Right lobe of liver (tissue), 6 donors: ENCODE measurements at regions not wholly inside any gene's neighbourhood (a gene's known extent, or its start where the extent isn't known, plus 50 kb on each side); places are given as distances from the start of the nearest gene placed in this dataset.

Experiments used
- ATAC-seq, 4 donors: fragments of 200-7000 bp; cut with Tn5 transposase; one replicate each; pipeline ENCODE4 v1.9.1; 2020; ENCODE audit warnings: mild to moderate bottlenecking in 4 of 4, moderate library complexity in 4 of 4
- DNase-seq, 3 donors: peaks; one replicate each; pipeline ENCODE4 v3.0.0-alpha.2; 2020
- H3K27ac ChIP-seq, 3 donors: fragments of 200-600 bp; one replicate each; pipeline ENCODE4 v1.8.0; 2022
- H3K27me3 ChIP-seq, 2 donors: fragments of 200-600 bp; one replicate each; pipeline ENCODE4 v1.8.0; 2022
- H3K36me3 ChIP-seq, 4 donors: fragments of 200-600 bp; sonication (generic) in 1 of 4; one replicate each; pipeline versions ENCODE4 v1.5.1 to v1.8.0; 2017 to 2022; ENCODE audit warnings: control low read depth in 1 of 4
- H3K4me1 ChIP-seq, 4 donors: fragments of 200-600 bp; sonication (generic) in 1 of 4; one replicate each; pipeline versions ENCODE4 v1.5.1 to v1.8.0; 2017 to 2022; ENCODE audit warnings: control low read depth in 1 of 4
- H3K4me3 ChIP-seq, 3 donors: fragments of 200-600 bp; one replicate each; pipeline ENCODE4 v1.8.0; 2022
- H3K9me3 ChIP-seq, 4 donors: fragments of 200-600 bp; sonication (generic) in 1 of 4; one replicate each; pipeline versions ENCODE4 v1.5.1 to v1.8.0; 2017 to 2022; ENCODE audit warnings: control low read depth in 1 of 4
- POLR2A ChIP-seq: fragments of 450-650 bp; IDR thresholded peaks from one replicate; pipeline ENCODE4 v1.6.1; 2017; ENCODE audit warnings: antibody characterized with exemption, mild to moderate bottlenecking
- WGBS: methylation state at CpG from one replicate; pipeline ENCODE4 v1.1.6; 2018; ENCODE audit warnings: low coverage, low lambda C conversion rate; ENCODE audit not compliant: insufficient coverage; ENCODE audit errors: missing lambda C conversion rate; 5-methylcytosine and 5-hydroxymethylcytosine counted together
- intact Hi-C, 2 donors: fragments of 100-400 bp; cut with DNase I; formaldehyde crosslinking; loops; one replicate each; pipeline versions ENCODE4 v1.11.2 to v1.14.1; 2022
- TF ChIP-seq, protein P1 (sequence below), 4 donors: fragments of 200-600 bp in 3 of 4; fragments of 450-650 bp in 1 of 4; IDR thresholded peaks; one replicate each; pipeline versions ENCODE4 v1.5.1 to v1.8.0; 2016 to 2022; ENCODE audit warnings: antibody characterized with exemption in 4 of 4, mild to moderate bottlenecking in 2 of 4
- donor health status: DM: no; HTN: yes; CAD: no.
- donor health status: DM: no; HTN: no; CAD: no.
- donor health status: DM: no; HTN: no; CAD: no.
- donor health status: DM: no; HTN: yes; CAD: no.
- donor health status: DM: no; HTN: yes; CAD: no.

DNA sequence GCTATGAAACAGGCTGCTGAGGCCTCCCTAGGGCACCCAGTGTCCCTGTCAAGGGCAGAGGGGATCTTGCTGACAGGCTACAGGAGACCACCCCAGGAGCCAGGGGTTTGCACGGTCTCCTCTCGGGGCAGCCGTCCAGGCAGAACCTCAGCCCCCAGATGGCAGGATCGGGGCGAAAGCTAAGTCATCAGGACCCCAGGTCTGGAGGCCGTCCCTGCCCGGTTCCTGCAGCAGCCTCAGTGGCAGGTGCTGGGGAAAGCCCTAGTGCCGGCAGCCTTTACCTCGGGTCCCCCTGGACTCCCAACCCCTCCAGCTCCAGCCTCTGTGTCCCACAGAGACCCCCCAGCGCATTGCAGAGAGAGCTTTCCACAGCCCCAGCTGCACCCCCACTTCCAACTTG, 103.8 kb upstream of the C14orf180 start:
- H3K27me3 ChIP-seq, result no peaks in the 10 kb centered on the region
- H3K36me3 ChIP-seq, result no peaks in the 10 kb centered on the region
- H3K4me1 ChIP-seq, result no peaks in the 10 kb centered on the region
- no peak overlapping the region for H3K27ac ChIP-seq
- TF ChIP-seq POLR2A, result no peak
- TF ChIP-seq, protein P1, sequence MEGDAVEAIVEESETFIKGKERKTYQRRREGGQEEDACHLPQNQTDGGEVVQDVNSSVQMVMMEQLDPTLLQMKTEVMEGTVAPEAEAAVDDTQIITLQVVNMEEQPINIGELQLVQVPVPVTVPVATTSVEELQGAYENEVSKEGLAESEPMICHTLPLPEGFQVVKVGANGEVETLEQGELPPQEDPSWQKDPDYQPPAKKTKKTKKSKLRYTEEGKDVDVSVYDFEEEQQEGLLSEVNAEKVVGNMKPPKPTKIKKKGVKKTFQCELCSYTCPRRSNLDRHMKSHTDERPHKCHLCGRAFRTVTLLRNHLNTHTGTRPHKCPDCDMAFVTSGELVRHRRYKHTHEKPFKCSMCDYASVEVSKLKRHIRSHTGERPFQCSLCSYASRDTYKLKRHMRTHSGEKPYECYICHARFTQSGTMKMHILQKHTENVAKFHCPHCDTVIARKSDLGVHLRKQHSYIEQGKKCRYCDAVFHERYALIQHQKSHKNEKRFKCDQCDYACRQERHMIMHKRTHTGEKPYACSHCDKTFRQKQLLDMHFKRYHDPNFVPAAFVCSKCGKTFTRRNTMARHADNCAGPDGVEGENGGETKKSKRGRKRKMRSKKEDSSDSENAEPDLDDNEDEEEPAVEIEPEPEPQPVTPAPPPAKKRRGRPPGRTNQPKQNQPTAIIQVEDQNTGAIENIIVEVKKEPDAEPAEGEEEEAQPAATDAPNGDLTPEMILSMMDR (IDR thresholded peaks at IDR 0.05), result no peak
- H3K9me3 ChIP-seq, result no peaks in the 10 kb centered on the region
- WGBS, result 100% methylated on average over 3 of the region's 10 CpGs
- DNase-seq (no peak), ATAC-seq (no peak)
- intact Hi-C loops, result no loop called here
- H3K4me3 ChIP-seq, result no peak overlapping the region

DNA sequence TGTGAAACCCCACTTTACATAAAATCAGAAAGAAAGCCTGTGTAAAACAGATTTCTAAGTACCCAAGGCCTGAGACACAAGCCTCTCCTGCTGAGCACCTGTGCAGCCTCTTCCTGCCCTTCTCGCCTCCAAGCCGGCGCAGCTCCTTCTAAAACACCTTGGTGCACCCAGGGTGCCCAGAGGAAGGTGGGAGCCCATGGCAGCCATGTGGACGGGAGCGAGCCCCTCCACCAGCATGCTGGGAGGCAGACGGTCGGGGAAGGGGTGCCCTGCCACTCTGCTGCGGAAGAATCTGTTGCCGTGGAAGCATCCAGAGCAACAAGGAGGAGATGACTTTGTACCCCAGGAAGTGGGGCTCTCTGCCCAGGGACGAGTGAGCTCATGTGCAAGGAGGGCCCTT, 103.1 kb upstream of the C14orf180 start:
- Histone ChIP-seq H3K4me1 (no peaks in the 10 kb centered on the region), H3K9me3 (no peaks in the 10 kb centered on the region), H3K36me3 (no peaks in the 10 kb centered on the region), H3K27ac (no peak overlapping the region), H3K4me3 (no peak overlapping the region), H3K27me3 (no peaks in the 10 kb centered on the region)
- DNase-seq (no peak), ATAC-seq (no peak)
- intact Hi-C loops, result no loop called here
- no peak for TF ChIP-seq POLR2A
- TF ChIP-seq, protein P1 (IDR thresholded peaks at IDR 0.05), result no peak
- no CpG with 5 or more reads among the region's 10 CpGs for WGBS

DNA sequence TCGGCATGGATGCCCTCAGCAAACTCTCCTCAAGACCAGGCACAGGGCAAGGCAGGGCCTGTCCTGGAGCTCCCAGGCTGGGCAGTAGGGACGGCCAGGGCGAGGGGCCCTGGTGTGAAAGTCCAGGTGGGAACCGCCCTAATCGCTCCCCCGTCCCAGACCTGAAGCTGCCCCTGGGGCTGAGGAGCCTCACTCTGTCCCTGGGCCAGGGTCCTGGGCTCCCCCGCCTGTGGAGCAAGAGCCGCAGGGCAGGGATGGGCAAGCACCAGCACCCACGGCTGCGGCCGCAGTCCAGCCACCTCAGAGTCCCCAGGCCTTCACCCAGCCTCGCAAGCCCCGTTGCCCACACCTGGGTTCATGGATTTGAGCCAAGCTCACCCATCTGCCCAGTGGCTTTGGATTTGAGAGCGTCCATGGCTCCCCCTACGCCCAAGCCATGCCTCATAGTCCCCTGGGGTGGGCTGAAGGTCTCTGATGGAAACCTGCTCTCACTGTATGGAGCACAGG, 102.4 kb upstream of the C14orf180 start:
- no peak for ATAC-seq
- Histone ChIP-seq H3K4me3 (no peak overlapping the region), H3K36me3 (no peaks in the 10 kb centered on the region), H3K27ac (no peak overlapping the region), H3K4me1 (no peaks in the 10 kb centered on the region), H3K27me3 (no peaks in the 10 kb centered on the region), H3K9me3 (no peaks in the 10 kb centered on the region)
- intact Hi-C loops, result no loop called here
- WGBS, result 89% methylated on average over 3 of the region's 15 CpGs
- TF ChIP-seq POLR2A, result no peak
- TF ChIP-seq, protein P1 (IDR thresholded peaks at IDR 0.05), result no peak
- DNase-seq, result no peak

DNA sequence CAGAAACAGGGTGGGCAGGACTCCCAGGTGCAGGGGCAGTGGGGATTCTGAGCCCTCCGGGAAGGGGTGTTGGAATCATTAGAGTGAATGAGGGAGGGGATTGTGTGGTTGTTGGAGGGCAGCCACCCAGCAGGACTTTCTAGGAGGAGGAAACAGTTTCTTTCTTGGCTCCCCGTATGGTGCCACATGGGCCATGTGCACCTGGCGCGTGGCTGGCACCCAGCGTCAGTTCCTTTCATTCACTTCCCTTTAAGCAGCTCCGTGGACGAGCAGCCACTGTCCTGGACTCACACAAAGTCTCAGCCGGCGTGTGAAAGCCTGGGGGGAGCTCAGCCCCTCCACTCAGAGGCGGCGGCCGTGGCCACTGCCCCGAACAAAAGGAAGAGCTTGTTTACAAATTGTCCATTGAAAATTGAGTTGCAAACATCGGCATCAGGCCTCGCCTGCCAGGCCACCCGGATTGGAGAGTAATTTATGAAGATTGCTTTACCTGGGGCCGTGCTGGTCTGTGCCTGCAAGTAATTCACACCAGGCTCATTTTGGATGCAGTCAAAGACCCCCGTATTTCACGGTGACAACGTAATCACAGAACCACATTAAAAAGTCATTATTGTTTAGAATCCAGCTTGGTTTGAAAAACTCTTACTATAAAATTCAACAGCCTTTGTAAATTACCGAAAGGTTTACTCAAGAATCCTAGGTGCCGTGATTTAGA, 101.7 kb upstream of the C14orf180 start:
- WGBS, result 62% methylated on average over 8 of the region's 22 CpGs
- ATAC-seq (no peak), DNase-seq (no peak)
- intact Hi-C loops, result no loop called here
- Histone ChIP-seq H3K4me1 (no peaks in the 10 kb centered on the region), H3K9me3 (no peaks in the 10 kb centered on the region), H3K4me3 (no peak overlapping the region), H3K36me3 (no peaks in the 10 kb centered on the region), H3K27me3 (no peaks in the 10 kb centered on the region), H3K27ac (no peak overlapping the region)
- TF ChIP-seq, protein P1 (IDR thresholded peaks at IDR 0.05), result no peak
- no peak for TF ChIP-seq POLR2A
